Stimulated activated CD8-positive, alpha-beta memory T cell treated with anti-CD3 and anti-CD28 coated beads, Interleukin-7, amount 100 ng/mL, for 24 hours (primary cell): ENCODE measurements at regions not wholly inside any gene's neighbourhood (a gene's known extent, or its start where the extent isn't known, plus 50 kb on each side); places are given as distances from the start of the nearest gene placed in this dataset.

Source experiments
- DNase-seq: peaks from one replicate; pipeline ENCODE4 v3.0.0-alpha.2; 2020; ENCODE audit warnings: low read depth

DNA sequence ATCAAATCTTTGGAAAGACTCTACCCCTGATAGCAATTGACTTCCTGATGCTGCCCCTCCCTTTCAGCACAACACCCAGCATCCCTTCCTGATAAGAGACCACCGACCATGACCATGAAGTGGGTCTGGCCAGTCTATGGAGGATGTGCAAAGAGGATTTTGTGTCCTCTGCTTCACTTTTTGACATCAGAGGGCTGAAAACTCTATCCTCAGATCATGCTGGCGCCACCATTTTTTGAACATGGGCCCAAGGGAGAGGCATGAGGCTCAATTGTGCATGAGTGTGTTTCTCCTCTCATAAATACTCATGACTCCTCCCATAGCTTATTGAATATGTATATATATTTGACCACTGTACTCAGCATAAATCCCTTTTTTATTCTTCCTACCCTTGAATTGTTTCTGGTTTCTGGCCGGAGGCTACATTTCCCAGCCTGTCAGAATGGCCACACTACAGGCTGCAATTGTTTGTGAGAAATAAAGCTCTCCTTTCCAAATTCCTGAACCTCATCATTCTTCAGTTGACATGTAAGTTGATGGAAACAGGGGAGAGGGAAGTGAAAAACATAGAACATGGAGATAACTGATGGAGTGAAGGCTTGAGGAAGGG, 314.1 kb downstream of the MYCN start:
- DNase-seq: no peak

DNA sequence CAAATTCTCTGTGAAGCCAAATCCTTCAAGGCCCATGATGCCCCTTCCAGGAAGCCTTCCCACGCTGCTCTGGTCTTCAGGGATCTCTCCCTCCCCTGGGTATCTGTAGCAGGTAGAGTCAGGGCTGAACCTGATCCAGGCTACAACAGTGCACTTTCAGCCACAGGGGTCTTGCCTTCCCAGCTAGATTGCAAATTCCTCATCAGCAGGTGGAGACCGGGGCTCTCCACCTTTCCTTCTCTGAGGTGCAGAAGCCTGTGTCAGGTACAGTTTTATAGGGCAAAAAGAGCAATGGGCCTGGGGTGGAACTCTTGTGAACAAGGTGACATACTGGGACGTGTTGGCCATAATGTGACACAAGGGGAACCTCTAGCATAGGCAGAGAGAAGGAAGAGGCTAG, 312.9 kb downstream of the MYCN start:
- DNase-seq: no peak

DNA sequence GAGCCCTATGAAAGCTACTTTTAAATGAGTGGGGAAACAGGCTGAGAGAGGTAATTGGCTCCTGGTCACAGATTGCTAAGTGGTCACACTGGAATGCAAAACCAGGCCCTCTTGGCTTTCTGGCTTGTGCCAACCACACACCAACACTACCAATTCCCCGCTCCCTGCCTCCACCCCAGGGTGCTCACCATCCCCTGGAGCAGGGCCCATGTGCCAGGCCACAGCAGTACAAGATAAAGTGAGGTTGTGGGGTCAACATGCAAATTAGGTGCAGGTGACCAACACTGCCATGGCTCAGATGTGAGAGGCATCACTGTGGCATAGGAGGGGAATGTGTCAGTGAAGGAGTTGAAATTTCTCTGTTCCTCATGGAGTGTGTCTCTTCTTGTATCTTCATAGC, 312.5 kb downstream of the MYCN start:
- no peak for DNase-seq

DNA sequence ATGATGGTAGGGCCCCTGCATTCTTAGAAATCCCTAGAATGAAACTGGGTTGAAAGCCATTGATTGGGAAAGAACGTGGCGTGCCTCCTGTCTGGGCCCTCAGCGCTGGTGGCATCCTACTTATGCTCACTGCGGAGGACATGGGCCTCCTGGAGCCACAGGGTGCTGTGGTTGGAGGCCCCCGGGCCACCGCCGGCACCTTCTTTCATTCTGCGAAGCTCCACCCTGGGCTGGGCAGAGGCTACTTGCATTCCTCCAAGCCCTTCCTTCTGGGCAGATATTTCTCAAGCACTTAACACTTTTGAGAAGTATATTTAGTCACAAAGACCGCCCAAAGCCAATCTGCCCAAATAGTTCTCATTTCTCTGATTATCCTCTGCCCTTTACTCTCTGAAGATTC, 311.9 kb downstream of the MYCN start:
- no peak for DNase-seq

DNA sequence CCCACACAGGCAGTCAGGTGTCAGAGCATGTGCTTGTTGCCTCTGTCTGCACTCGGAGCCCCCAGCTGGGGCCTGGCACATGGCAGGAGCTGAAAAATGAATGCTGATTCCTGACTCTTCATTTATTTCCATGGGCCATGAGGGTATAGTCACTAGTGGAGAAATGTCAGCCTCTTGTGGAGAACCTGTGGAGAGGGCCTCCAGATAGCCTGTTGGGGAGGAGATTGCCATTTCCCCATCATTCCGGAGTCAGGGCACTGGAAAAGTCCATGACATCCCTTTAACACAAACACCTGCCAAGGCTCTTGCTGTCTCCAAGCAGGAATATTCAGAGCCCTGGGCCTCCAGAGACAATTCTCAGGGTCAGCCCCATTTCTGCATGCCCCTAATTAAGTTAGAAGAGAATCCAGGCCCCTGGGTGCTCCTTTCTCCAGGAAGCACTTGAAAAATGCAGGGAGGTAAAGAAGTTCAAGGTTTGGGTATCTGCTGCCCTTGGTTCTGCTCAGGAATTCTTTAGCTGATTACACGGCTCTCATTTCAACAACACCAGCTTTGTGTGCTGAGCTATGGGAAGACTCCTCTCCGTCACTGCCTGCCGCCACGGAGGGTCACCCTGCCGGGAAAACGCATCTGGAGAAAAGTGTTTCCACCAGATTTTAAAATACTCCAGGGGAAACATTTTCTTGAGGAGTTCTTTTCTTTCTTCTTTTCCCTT, 311.3 kb downstream of the MYCN start:
- no peak for DNase-seq

DNA sequence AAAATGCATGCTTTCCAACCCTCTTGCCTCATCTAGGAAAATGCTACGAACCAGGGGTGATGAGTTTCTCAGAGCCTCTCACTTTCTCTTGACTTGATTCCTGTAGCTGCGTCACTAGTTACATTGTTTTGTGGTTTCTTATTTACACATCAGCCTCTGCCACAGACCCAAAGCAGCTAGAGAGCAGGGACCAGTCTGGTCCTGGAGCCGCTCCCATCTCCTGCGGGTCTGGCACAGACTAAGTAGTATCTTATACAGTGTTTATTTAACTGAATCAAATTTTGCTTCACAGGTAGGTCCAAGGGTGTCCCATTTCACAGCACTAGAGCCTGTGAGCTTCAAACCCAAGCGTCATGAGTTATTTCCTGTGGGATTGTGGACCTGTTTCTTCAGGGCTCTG, 310.5 kb downstream of the MYCN start:
- no peak for DNase-seq

DNA sequence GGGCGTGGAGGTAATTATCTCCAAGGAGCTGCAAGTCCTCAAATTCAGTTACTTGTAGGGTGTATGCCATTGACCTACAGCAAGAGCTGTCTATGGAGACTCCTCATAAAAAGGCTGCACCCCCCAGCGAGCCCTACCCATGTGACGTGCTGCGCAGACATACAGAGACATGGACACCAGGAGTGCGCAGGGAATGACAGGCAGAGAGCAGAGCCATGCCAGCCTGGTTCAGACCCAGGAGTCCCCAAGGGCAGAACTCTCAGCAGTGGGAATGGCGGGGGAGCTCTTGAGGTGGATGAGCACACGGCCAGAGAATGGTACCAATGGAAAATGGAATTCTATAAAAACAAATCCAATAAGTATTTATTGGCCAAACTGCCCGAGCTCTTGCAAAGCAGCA, 310.1 kb downstream of the MYCN start:
- no peak for DNase-seq

DNA sequence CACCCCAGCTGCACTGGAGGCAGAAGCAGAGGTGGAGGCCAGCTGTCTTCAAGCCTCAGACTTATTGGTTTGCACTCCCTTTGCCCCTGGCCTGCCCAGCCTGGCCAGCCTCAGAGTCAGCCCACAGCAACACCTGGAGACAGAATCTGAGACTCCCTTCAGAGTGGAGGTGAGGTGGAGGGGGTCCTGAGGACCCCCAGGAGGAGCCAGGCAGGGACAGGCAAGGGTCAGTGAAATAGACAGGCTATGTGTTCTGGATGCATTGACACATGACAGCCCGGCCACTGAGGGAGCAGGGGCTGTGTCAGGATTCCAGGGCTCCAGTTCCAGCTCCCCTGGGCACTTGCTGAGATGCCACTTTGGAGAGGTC, 309.7 kb downstream of the MYCN start:
- DNase-seq: no peak

DNA sequence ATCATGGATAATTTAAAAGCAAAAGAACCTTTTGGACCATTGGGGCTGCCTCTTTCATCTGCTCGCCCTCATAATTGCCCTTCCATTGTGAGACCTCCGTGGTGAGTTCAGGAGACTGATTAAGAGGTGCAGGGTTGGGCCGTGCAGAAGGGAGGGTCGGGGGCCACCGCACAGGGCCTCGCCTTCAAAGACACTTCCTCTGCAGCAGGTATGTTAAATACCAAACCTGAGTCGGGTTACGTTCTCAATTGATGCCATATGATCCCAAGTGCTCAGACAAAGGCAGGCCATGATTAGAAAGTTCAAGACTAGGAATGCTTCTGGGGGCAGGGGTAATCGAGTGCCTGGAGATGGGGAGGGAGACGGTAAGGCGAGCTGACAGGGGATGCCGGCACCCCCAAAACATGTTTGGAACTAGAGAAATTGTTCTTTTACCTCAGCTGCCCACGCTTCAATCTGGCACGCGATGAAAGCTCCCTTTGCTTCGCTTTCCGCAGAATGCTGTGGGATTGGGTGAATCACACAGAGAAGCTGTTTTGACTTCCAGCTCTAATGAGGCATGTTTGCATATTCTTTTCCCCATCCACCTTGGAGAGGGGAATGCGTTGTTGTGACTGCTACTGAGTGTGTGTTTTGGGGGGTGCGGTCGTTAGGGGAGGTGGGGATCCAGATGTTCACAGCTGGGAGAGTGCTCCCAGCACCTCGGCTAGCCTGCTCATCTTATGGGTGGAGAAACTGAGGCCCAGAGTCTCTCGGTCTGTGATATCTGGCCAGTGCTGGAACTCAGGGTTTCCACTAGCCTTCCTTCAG, 309.1 kb downstream of the MYCN start:
- no peak for DNase-seq

DNA sequence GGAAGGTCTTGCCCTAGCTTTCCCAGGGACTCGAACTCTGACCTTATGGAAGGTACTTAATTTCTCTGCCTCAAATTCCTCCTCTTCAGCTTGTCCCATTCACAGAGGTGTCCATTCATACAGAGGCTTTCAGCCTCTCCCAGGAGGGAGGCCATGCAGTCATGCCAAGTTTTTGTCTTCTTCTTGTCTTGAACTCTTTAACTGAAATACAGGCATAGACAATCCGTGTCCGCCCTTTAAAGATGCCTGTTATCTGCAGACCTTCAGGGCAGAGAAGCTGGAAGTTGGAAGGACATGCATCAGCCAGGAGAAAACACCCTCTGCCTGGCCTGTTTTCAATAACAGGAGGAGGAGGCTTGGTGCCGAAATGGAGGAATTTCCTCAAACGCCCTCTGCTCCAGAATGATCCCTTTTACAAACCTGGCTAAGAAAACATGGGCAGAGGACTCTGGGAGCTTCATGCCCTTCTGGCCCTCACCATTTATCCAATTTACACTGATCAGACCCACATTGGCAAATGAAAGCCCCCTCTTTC, 308.3 kb downstream of the MYCN start:
- no peak for DNase-seq

DNA sequence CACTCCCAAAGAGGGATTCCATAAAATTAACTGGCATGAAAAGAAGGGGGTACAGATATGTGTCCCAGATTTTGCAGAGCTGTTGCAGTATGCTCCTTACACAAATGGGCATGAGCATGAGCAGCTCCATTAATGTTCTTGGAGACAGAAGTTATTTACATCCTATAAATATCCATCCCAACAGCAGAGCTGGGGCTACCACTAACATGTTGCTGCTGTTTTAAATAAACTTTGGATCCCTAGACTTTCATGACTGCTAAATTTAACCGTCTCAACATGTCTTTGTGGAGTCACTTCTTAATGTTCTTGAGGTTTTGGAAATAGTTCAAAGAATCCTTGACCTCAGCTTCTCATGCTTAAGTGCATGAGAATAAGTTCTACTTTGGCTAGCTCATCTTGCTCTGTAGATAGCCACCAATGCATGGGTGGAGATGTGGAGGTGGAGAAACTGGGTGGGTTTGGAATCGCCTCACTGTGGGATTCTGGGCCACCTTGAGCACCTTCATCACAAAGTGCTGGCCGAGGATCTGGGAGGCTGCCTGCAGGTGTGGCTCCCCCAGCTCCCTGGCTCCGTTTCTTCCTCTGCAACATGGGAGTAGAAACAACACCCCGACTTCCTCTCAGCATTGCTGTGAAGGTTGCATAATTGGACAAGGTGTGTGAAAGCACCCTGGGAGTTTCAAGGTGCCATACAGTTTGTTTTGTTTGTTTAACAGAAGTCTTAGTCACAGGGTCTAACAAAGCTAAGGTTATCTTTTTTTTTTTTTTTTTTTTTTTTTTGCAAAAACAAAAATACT, 307.2 kb downstream of the MYCN start:
- no peak for DNase-seq

DNA sequence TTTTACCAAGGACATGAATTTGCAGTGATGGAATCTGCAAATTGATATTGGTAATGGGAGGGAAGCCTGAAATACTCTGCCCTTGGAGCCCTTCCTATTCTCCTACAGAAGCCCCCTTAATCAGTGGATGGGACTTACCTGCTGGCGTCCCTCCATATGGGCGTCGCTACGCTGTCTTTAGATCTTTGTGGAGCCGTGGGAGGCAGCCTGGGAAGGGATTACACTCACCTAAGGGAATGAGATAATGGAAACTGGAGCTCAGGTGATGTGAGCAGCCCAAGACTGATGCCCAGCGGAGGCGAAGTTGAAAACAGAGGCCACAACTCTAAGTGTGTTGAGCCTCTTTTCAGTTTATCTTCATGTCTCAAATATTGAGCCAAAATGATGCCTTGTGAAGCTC, 306.6 kb downstream of the MYCN start:
- DNase-seq: no peak

DNA sequence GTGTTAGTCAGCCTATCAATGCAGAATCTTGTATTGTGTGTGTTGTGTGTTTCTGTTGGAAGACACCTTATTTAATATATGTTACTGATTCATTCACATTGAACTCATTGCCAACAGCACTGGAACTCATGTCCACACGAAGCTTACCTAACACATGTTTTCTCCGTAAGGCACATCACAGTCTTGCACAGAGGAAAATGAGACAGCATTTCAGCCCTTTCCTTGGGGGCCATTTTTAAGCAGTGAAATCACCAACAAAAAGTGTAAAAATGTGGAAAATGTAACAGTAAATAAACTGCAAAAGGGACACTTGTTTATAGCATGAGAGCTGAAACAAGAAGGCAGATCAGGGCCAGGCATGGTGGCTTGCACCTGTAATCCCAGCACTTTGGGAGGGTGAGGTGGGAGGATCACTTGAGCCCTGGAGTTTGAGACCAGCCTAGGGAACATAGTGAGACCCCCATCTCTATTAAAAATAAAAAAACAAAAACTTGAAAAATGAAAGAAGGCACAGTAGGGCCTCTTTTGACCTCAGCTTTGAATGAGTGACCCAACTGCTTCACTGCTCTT, 306.0 kb downstream of the MYCN start:
- no peak for DNase-seq

DNA sequence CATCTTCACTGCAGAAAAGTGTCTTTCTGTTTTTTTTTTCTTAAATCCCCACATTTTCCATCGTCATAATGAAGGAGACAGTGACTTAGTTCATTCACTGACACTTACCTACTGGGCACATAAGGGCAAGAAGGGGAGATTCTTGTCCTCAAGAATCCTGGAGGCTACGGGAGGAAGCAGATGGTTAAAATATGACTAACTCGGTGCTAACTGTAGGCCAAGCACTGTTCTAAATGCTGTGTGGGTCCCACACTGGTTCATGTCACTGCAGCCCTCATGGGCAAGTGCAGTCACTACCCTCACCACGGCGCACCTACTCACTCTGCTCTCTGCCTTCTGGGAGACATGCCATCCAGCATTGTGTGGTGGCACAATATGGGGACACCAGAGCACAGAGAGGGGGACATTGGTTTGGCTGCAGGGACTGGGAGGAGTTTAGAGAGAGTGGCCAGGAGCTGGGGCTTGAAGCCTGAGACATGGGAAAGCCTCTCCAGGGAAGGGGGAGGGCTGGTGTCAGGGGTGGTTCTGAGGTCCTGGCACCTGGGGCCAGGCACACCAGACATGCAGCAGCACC, 305.2 kb downstream of the MYCN start:
- no peak for DNase-seq

DNA sequence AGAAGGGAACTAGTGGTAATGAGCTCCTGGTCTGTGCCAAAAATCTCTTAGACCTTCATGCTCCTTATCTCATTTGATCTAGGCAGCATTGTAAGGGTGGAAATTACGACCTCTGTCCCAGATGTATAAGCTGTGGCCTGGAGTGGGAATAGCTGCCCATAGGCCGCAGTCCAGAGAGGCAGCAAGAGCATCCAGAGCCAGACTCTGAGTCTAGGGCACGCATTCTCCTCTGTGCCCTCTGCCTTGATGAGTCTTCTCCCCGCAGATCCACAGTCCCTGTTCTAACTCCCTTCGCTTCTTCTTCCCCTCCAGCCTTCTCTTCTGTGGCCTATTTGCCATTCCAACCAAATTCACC, 304.6 kb downstream of the MYCN start:
- DNase-seq: no peak

DNA sequence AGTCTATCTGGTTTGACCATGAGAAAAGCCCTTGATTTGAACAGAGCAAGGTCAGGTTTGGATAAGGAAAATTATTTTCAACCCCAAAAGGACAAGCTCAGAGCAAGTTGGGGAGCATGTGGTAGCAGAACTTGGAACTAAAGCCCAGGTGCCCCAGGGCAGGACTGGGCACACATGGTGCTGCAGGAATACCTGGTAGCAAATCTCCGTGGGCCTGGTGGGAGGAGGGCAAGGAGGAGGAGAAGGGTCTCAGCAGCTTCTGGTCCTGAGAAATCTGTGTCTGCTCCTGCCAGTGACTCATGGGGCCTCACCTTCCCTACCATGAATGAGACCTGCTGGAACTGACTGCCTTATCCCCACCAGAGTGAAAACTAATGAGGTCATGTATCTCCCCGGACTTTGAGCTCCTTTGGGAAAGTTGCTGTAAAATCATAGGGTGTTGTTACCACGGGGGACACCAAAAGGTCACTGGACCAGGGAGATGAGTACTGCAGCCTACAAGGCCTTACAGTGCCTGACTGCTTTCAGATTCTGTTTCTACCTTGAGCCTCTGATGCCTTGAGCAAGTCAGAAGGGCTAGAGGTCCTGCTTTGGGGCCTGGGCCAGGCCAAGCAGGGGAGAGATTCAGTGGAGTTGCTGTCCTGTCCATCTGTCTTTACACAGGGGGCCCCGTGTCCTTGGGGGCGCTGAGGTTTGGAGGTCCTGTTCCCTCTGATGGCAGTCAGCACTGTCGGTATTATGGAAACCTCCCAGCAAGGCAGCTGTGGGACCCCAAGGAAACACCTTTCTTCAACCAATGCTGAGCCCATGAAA, 304.0 kb downstream of the MYCN start:
- no peak for DNase-seq

DNA sequence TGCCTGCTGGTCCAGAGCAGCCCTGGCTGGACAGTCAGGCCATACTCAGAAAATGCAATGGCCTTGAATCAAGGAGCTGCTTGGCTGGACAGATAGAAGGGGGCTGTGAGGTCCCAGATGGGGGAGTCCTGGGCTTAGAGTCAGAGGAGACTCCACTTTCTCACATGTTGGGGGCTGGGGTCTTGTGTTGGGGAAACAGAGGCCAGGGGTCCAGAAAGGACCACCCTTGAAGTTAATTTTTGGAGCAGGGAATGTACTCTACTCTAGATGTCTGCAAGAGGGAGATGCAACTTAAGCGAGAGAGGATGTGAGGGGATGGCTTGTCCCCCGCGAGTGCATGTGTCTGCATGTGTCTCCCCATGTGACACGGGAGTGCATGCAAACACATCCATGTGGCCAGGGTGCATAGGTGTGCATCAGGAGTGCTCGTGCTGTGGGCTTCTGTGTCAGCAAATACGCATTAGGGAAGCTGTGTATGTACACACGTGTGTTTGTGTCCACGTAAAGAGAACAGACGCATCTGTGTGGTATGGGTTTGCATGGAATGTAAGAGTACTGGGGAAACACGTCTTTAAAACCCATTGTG, 303.2 kb downstream of the MYCN start:
- DNase-seq: no peak

DNA sequence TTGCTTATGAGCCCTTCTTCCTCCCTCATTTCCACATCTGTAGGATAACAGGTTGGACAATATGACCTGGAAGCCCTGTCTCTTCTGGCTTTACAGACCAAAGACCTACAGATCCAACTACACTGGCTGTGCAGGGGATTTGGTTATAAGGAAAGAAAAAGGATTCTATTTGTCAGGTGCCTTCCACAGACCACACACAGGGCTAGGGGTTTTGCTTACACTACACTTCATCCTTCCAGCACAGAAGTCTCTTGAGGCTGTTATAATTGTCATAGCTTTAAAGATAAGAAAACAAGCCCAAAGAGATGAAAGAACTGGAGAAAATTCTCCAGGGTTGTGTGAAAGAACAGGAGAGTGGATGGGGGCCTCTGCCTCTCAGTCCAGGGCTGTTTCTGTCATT, 302.6 kb downstream of the MYCN start:
- no peak for DNase-seq

DNA sequence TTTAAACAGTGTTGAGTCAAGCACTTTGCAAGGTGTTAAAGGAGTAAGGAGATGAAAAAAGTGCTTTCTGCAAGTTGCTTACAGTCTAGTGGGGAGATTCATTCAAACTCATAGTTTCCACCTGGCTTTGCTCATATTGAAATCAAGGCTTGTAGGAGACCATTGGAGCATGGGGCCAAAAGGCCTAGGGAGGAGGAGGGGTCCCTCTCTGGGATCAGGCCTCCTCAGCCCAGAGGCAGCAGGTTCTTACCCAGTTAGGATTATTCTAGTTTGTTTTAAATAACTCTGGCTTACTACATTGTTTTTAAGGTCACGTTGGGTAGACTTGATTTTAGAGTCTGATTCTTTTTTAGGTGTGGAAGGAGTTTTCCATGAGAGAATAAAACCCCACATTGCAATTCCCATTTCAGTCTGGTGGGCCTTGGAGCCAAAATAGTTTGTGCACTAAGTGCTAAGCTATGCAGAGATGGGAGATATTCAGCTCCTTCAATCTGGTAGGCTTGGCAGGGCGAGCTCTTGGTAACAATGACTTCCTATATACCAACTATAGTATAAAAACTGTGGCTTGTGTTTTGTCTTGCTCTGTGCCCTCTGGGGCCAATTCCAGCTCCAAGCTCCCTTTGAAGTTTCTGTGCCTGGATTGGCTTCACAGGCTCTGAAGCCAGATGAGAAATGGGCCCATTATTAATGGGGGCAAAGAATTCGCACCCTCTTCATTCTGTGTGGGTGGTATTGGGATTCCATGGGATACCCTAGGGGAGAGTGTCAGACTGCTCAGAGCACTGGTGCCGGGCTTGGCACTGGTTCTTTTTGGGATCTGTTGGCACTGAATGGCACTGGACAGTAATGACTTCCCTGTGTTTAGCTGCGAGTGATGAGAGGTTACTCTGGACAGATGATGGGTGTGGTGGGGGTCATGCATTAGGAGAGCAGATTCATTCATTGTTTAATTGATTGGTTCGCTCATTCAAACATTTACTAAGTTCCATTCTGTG, 301.1 kb downstream of the MYCN start:
- DNase-seq: no peak
